BLaER1 (cell line): ENCODE measurements at regions not wholly inside any gene's neighbourhood (a gene's known extent, or its start where the extent isn't known, plus 50 kb on each side); places are given as distances from the start of the nearest gene placed in this dataset.

Experiments used
- H3K27ac ChIP-seq: shearing (Covaris generic); formaldehyde crosslinking; 2 replicates; pipeline ENCODE4 v1.8.1; 2022
- H3K27me3 ChIP-seq: shearing (Covaris generic); formaldehyde crosslinking; 2 replicates; pipeline ENCODE4 v1.8.1; 2022
- H3K36me3 ChIP-seq: shearing (Covaris generic); formaldehyde crosslinking; 2 replicates; pipeline ENCODE4 v1.8.1; 2022
- H3K4me1 ChIP-seq: shearing (Covaris generic); formaldehyde crosslinking; 2 replicates; pipeline ENCODE4 v1.8.1; 2022
- H3K4me2 ChIP-seq: shearing (Covaris generic); formaldehyde crosslinking; 2 replicates; pipeline ENCODE4 v1.8.1; 2022
- H3K4me3 ChIP-seq: shearing (Covaris generic); formaldehyde crosslinking; 2 replicates; pipeline ENCODE4 v1.8.1; 2022
- H3K9ac ChIP-seq: shearing (Covaris generic); formaldehyde crosslinking; 2 replicates; pipeline ENCODE4 v1.8.1; 2022
- H3K9me3 ChIP-seq: shearing (Covaris generic); formaldehyde crosslinking; 2 replicates; pipeline ENCODE4 v1.8.1; 2022
- H4K20me1 ChIP-seq: shearing (Covaris generic); formaldehyde crosslinking; 2 replicates; pipeline ENCODE4 v1.8.1; 2022
- Cebpa-rat ChIP-seq: shearing (Covaris generic); IDR thresholded peaks from 2 replicates; pipeline ENCODE4 v1.8.1; 2022

GRCh38 chr14:71574976-71575375 is 357.3 kb upstream of the RGS6 start:
- Histone ChIP-seq H3K9ac (no peak overlapping the region), H4K20me1 (no peaks in the 10 kb centered on the region), H3K27me3 (no peaks in the 10 kb centered on the region), H3K4me3 (no peak overlapping the region), H3K4me1 (peaks cover 21% of the 10 kb centered on the region), H3K36me3 (no peaks in the 10 kb centered on the region), H3K4me2 (peak overlapping the region; percentile 2; the same call in 1 of the 2 replicates), H3K27ac (no peak overlapping the region), H3K9me3 (no peaks in the 10 kb centered on the region)
- no peak for TF ChIP-seq Cebpa-rat

DNA sequence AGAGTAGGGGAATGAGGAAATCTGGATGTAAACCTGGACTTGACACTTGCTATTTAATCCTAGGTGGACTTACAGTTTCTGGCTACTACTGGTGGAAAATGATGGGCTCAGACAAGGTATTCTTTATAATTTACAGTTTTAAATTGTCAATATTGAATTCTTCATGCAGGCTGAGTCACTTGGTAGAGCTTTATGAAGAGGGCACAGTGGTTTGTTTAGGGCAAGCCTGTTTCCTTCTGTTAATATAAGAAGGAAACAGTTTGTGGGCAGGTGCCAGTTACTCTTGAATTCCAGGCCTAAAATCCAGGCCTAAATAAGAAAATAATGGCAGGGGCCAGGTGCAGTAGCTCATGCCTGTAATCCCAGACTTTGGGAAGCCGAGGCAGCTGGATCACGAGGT is 355.8 kb upstream of the RGS6 start:
- TF ChIP-seq Cebpa-rat, result no peak
- no peaks in the 10 kb centered on the region for H3K27me3 ChIP-seq
- H4K20me1 ChIP-seq, result no peaks in the 10 kb centered on the region
- no peak overlapping the region for H3K4me2 ChIP-seq
- no peak overlapping the region for H3K9ac ChIP-seq
- peaks cover 21% of the 10 kb centered on the region for H3K4me1 ChIP-seq
- H3K36me3 ChIP-seq, result no peaks in the 10 kb centered on the region
- H3K27ac ChIP-seq, result no peak overlapping the region
- H3K9me3 ChIP-seq, result no peaks in the 10 kb centered on the region
- H3K4me3 ChIP-seq, result no peak overlapping the region

GRCh38 chr14:71579331-71579730 is 352.9 kb upstream of the RGS6 start:
- no peaks in the 10 kb centered on the region for H4K20me1 ChIP-seq
- H3K36me3 ChIP-seq, result no peaks in the 10 kb centered on the region
- H3K27me3 ChIP-seq, result no peaks in the 10 kb centered on the region
- H3K9ac ChIP-seq, result no peak overlapping the region
- peaks cover 9% of the 10 kb centered on the region for H3K4me1 ChIP-seq
- no peak for TF ChIP-seq Cebpa-rat
- H3K4me3 ChIP-seq, result no peak overlapping the region
- no peak overlapping the region for H3K27ac ChIP-seq
- H3K9me3 ChIP-seq, result no peaks in the 10 kb centered on the region
- no peak overlapping the region for H3K4me2 ChIP-seq

DNA sequence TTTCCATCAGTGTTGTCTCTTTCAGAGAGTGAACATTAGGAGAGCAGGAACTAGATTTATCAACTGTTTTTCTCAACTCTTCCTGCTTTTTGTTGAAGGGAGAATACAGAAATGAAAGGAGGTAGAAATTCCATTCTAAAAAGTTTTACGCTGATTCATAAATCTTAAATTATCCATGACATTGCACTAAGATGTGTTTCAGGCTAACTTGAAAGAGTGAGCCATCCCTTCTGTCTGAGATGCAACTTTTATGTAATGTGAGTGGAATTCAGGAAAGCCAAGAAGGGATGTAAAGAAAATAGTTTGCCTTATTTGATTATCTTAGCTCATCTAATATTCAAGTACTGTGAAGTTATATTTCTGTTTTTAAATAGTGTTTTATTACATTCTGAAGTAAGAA is 349.5 kb upstream of the RGS6 start:
- Histone ChIP-seq H3K4me3 (no peak overlapping the region), H4K20me1 (no peaks in the 10 kb centered on the region), H3K4me1 (no peaks in the 10 kb centered on the region), H3K36me3 (no peaks in the 10 kb centered on the region), H3K4me2 (no peak overlapping the region), H3K9me3 (no peaks in the 10 kb centered on the region), H3K9ac (no peak overlapping the region), H3K27ac (no peak overlapping the region), H3K27me3 (no peaks in the 10 kb centered on the region)
- TF ChIP-seq Cebpa-rat, result no peak

GRCh38 chr14:71583194-71583593 is 349.0 kb upstream of the RGS6 start:
- Histone ChIP-seq H4K20me1 (no peaks in the 10 kb centered on the region), H3K9me3 (no peaks in the 10 kb centered on the region), H3K4me1 (no peaks in the 10 kb centered on the region), H3K9ac (no peak overlapping the region), H3K4me2 (no peak overlapping the region), H3K36me3 (peaks cover 4% of the 10 kb centered on the region; the same call in 1 of the 2 replicates), H3K4me3 (no peak overlapping the region), H3K27me3 (no peaks in the 10 kb centered on the region), H3K27ac (no peak overlapping the region)
- no peak for TF ChIP-seq Cebpa-rat

- no peak for TF ChIP-seq Cebpa-rat
- Histone ChIP-seq H3K36me3 (peaks cover 9% of the 10 kb centered on the region; the same call in 1 of the 2 replicates), H3K27me3 (no peaks in the 10 kb centered on the region), H3K4me1 (no peaks in the 10 kb centered on the region), H3K4me2 (no peak overlapping the region), H3K9me3 (0 out of 2 replicates have a peak, but pooled peaks cover 3% of the 10 kb centered on the region), H3K4me3 (no peak overlapping the region), H3K27ac (no peak overlapping the region), H4K20me1 (no peaks in the 10 kb centered on the region), H3K9ac (no peak overlapping the region)
These were observed 348.5 kb upstream of the RGS6 start for GRCh38 chr14:71583705-71584104.

DNA sequence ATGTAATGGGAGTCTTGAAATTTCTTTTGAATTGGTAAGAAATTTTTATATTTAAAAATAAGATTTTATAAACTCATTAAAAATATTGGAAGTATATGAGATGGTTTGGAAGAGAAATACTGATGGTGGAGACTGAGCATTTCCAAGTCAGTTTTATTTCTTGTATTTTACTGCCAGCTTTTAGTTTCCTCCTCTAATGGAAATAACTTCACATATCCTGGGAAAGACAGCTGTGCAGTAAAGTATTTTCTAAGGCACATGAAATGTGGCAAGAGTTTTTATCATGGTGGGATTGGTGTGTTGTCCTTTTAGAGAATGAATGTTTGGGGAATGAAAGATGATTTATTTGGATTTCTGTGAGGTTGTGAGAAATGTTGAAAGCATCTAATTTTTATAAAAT is 346.9 kb upstream of the RGS6 start:
- no peak for TF ChIP-seq Cebpa-rat
- peaks cover 12% of the 10 kb centered on the region; the same call in 1 of the 2 replicates for H3K36me3 ChIP-seq
- H4K20me1 ChIP-seq, result no peaks in the 10 kb centered on the region
- H3K4me1 ChIP-seq, result no peaks in the 10 kb centered on the region
- no peak overlapping the region for H3K27ac ChIP-seq
- no peak overlapping the region for H3K4me3 ChIP-seq
- no peaks in the 10 kb centered on the region for H3K27me3 ChIP-seq
- no peak overlapping the region for H3K9ac ChIP-seq
- H3K4me2 ChIP-seq, result no peak overlapping the region
- H3K9me3 ChIP-seq, result 0 out of 2 replicates have a peak, but pooled peaks cover 5% of the 10 kb centered on the region

DNA sequence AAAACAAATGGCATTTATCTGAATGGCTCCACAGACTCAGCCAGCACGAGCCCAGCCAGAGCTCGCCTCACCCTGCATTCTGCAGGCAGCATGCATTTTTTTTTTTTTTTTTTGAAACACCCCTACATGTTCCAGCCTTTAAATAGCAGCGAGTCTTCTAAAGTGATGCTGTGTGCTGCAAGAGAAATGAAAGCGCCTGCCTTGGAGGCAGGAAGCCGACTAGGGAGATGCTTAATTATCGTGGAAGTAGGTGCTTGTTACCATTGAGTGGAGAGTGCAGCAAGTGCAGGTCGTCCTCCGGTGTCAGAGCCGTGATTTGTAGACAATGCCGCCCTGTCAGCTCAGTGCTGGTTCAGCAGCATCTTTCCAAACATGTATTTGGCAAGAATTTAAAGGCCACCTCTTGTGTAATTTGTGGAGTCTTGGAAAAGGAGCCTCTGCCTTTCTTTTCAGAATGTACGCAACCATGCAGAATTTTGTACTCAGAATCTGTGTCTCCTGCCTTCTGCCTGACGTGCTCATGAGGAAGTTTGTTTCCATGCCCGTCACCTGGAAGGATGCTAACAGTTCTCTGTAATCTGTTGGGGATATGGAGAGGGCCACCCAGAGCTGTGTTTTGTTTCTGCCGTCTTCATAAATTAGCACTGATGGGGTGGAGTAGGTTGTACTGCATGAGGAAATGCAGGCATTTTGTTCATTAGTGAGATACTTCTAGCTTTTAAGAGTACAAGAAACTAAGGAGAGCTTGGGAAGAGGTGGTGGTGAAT is 345.9 kb upstream of the RGS6 start:
- Histone ChIP-seq H3K27me3 (no peaks in the 10 kb centered on the region), H3K27ac (no peak overlapping the region), H4K20me1 (no peaks in the 10 kb centered on the region), H3K4me2 (no peak overlapping the region), H3K36me3 (peaks cover 12% of the 10 kb centered on the region; the same call in 1 of the 2 replicates), H3K4me3 (no peak overlapping the region), H3K9ac (no peak overlapping the region), H3K9me3 (0 out of 2 replicates have a peak, but pooled peaks cover 5% of the 10 kb centered on the region), H3K4me1 (no peaks in the 10 kb centered on the region)
- no peak for TF ChIP-seq Cebpa-rat

GRCh38 chr14:71588028-71588427 is 344.2 kb upstream of the RGS6 start:
- 0 out of 2 replicates have a peak, but pooled peaks cover 5% of the 10 kb centered on the region for H3K9me3 ChIP-seq
- no peaks in the 10 kb centered on the region for H3K27me3 ChIP-seq
- peaks cover 13% of the 10 kb centered on the region for H3K4me1 ChIP-seq
- H3K36me3 ChIP-seq, result peaks cover 12% of the 10 kb centered on the region; the same call in 1 of the 2 replicates
- no peak overlapping the region for H3K9ac ChIP-seq
- H3K27ac ChIP-seq, result no peak overlapping the region
- H3K4me3 ChIP-seq, result no peak overlapping the region
- TF ChIP-seq Cebpa-rat, result no peak
- no peak overlapping the region for H3K4me2 ChIP-seq
- H4K20me1 ChIP-seq, result no peaks in the 10 kb centered on the region

GRCh38 chr14:71588576-71589215 is 343.5 kb upstream of the RGS6 start:
- peak; percentile 88 for TF ChIP-seq Cebpa-rat
- peaks cover 12% of the 10 kb centered on the region; the same call in 1 of the 2 replicates for H3K36me3 ChIP-seq
- no peak overlapping the region for H3K4me3 ChIP-seq
- H3K4me1 ChIP-seq, result peaks cover 13% of the 10 kb centered on the region
- no peaks in the 10 kb centered on the region for H3K27me3 ChIP-seq
- H3K9ac ChIP-seq, result no peak overlapping the region
- 0 out of 2 replicates have a peak, but pooled peaks cover 5% of the 10 kb centered on the region for H3K9me3 ChIP-seq
- H4K20me1 ChIP-seq, result no peaks in the 10 kb centered on the region
- H3K4me2 ChIP-seq, result no peak overlapping the region
- H3K27ac ChIP-seq, result no peak overlapping the region
